Dendritic cell treated with granulocyte-macrophage colony-stimulating factor and Interleukin-4, amounts not matched to agents 40 ng/mL and 50 ng/mL, for 4 days (primary cell): ENCODE measurements at regions not wholly inside any gene's neighbourhood (a gene's known extent, or its start where the extent isn't known, plus 50 kb on each side); places are given as distances from the start of the nearest gene placed in this dataset.
"Not testable (repeated sequence)": the region's sequence is repeated elsewhere in the genome, so short reads cannot be mapped to it uniquely, and the experiment has no call there.

Source experiments
- H3K27ac Mint-ChIP-seq: one replicate; pipeline ENCODE4 v1.8.0; 2022; ENCODE audit warnings: mild to moderate bottlenecking, mixed read lengths
- H3K27me3 Mint-ChIP-seq: one replicate; pipeline ENCODE4 v1.8.0; 2022; ENCODE audit warnings: mild to moderate bottlenecking, mixed read lengths
- H3K36me3 Mint-ChIP-seq: one replicate; pipeline ENCODE4 v1.8.0; 2022; ENCODE audit warnings: low read depth, mixed read lengths
- H3K4me1 Mint-ChIP-seq: one replicate; pipeline ENCODE4 v1.8.0; 2022; ENCODE audit warnings: low read depth, mixed read lengths
- H3K4me3 Mint-ChIP-seq: one replicate; pipeline ENCODE4 v1.8.0; 2022; ENCODE audit warnings: mild to moderate bottlenecking, moderate library complexity, mixed read lengths
- H3K9me3 Mint-ChIP-seq: one replicate; pipeline ENCODE4 v1.8.0; 2022; ENCODE audit warnings: mixed read lengths
- intact Hi-C: fragments of 100-400 bp; cut with micrococcal nuclease; formaldehyde crosslinking; loops from one replicate; pipeline ENCODE4 v1.15.0; 2022

GRCh38 chr12:89208661-89209096 lies 143.6 kb downstream of the DUSP6 start:
- H3K9me3 Mint-ChIP-seq: no peaks in the 10 kb centered on the region
- H3K27me3 Mint-ChIP-seq: no peaks in the 10 kb centered on the region
- H3K36me3 Mint-ChIP-seq: no peaks in the 10 kb centered on the region
- intact Hi-C loops: no loop called here
- H3K4me1 Mint-ChIP-seq: peaks cover 22% of the 10 kb centered on the region
- no peak overlapping the region for H3K27ac Mint-ChIP-seq
- no peak overlapping the region for H3K4me3 Mint-ChIP-seq

- Mint-ChIP-seq H3K27ac (peak overlapping the region; percentile 71), H3K36me3 (no peaks in the 10 kb centered on the region), H3K4me1 (peaks cover 22% of the 10 kb centered on the region), H3K4me3 (no peak overlapping the region), H3K9me3 (no peaks in the 10 kb centered on the region), H3K27me3 (no peaks in the 10 kb centered on the region)
- intact Hi-C loops: no loop called here
Measured at GRCh38 chr12:89206390-89206789, 145.9 kb downstream of the DUSP6 start.

GRCh38 chr12:89205517-89205916 lies 146.8 kb downstream of the DUSP6 start:
- Mint-ChIP-seq H3K27me3 (no peaks in the 10 kb centered on the region), H3K4me1 (peaks cover 22% of the 10 kb centered on the region), H3K36me3 (no peaks in the 10 kb centered on the region), H3K9me3 (no peaks in the 10 kb centered on the region), H3K27ac (no peak overlapping the region), H3K4me3 (no peak overlapping the region)
- intact Hi-C loops: no loop called here

- Mint-ChIP-seq H3K27me3 (no peaks in the 10 kb centered on the region), H3K4me1 (peaks cover 25% of the 10 kb centered on the region), H3K9me3 (no peaks in the 10 kb centered on the region), H3K4me3 (no peak overlapping the region), H3K36me3 (no peaks in the 10 kb centered on the region), H3K27ac (no peak overlapping the region)
- intact Hi-C loops: no loop called here
Measured at GRCh38 chr12:89203144-89203543, 149.2 kb downstream of the DUSP6 start.

- Mint-ChIP-seq H3K27me3 (no peaks in the 10 kb centered on the region), H3K9me3 (no peaks in the 10 kb centered on the region), H3K4me3 (no peak overlapping the region), H3K27ac (no peak overlapping the region), H3K36me3 (no peaks in the 10 kb centered on the region), H3K4me1 (peaks cover 9% of the 10 kb centered on the region)
- intact Hi-C loops: no loop called here
Measured at GRCh38 chr12:89200217-89200616, 152.1 kb downstream of the DUSP6 start.

GRCh38 chr12:89195470-89195869 lies 156.8 kb downstream of the DUSP6 start:
- Mint-ChIP-seq H3K9me3 (no peaks in the 10 kb centered on the region), H3K4me3 (no peak overlapping the region)

GRCh38 chr12:89194683-89195082 lies 157.6 kb downstream of the DUSP6 start:
- no peaks in the 10 kb centered on the region for H3K27me3 Mint-ChIP-seq
- H3K9me3 Mint-ChIP-seq: peaks cover under 1% of the 10 kb centered on the region
- no peak overlapping the region for H3K4me3 Mint-ChIP-seq
- intact Hi-C loops: no loop called here
- H3K4me1 Mint-ChIP-seq: peaks cover under 1% of the 10 kb centered on the region
- no peaks in the 10 kb centered on the region for H3K36me3 Mint-ChIP-seq
- H3K27ac Mint-ChIP-seq: no peak overlapping the region

More at GRCh38 chr12:89195470-89195869, 156.8 kb downstream of the DUSP6 start:
- Mint-ChIP-seq H3K36me3 (no peaks in the 10 kb centered on the region), H3K27me3 (no peaks in the 10 kb centered on the region), H3K4me1 (peaks cover 8% of the 10 kb centered on the region), H3K27ac (no peak overlapping the region)
- intact Hi-C loops: no loop called here

GRCh38 chr12:89192429-89192828 lies 159.9 kb downstream of the DUSP6 start:
- Mint-ChIP-seq H3K4me3 (no peak overlapping the region), H3K4me1 (no peaks in the 10 kb centered on the region), H3K27ac (no peak overlapping the region), H3K27me3 (no peaks in the 10 kb centered on the region), H3K36me3 (peaks cover 12% of the 10 kb centered on the region), H3K9me3 (peaks cover 15% of the 10 kb centered on the region)
- intact Hi-C loops: no loop called here

- H3K4me1 Mint-ChIP-seq, H3K27me3 Mint-ChIP-seq, H3K27ac Mint-ChIP-seq, H3K4me3 Mint-ChIP-seq, intact Hi-C loops: not testable (repeated sequence)
- Mint-ChIP-seq H3K36me3 (peaks cover 12% of the 10 kb centered on the region), H3K9me3 (peaks cover 15% of the 10 kb centered on the region)
Measured at GRCh38 chr12:89191597-89191996, 160.7 kb downstream of the DUSP6 start.

- peaks cover 15% of the 10 kb centered on the region for H3K9me3 Mint-ChIP-seq
- H3K27me3 Mint-ChIP-seq: no peaks in the 10 kb centered on the region
- peaks cover 5% of the 10 kb centered on the region for H3K4me1 Mint-ChIP-seq
- intact Hi-C loops: no loop called here
- H3K36me3 Mint-ChIP-seq: peaks cover 12% of the 10 kb centered on the region
- no peak overlapping the region for H3K4me3 Mint-ChIP-seq
- H3K27ac Mint-ChIP-seq: no peak overlapping the region
Measured at GRCh38 chr12:89189448-89189847, 162.9 kb downstream of the DUSP6 start.

GRCh38 chr12:89187507-89187906 lies 164.8 kb downstream of the DUSP6 start:
- H3K27me3 Mint-ChIP-seq: no peaks in the 10 kb centered on the region
- H3K4me3 Mint-ChIP-seq: no peak overlapping the region
- intact Hi-C loops: no loop called here
- H3K4me1 Mint-ChIP-seq: peaks cover 17% of the 10 kb centered on the region
- H3K27ac Mint-ChIP-seq: no peak overlapping the region
- H3K36me3 Mint-ChIP-seq: peaks cover 12% of the 10 kb centered on the region
- peaks cover 15% of the 10 kb centered on the region for H3K9me3 Mint-ChIP-seq

- Mint-ChIP-seq H3K27ac (no peak overlapping the region), H3K36me3 (peaks cover 12% of the 10 kb centered on the region), H3K4me1 (peaks cover 27% of the 10 kb centered on the region), H3K4me3 (no peak overlapping the region), H3K9me3 (peaks cover 15% of the 10 kb centered on the region), H3K27me3 (no peaks in the 10 kb centered on the region)
- intact Hi-C loops: no loop called here
Measured at GRCh38 chr12:89185889-89186288, 166.4 kb downstream of the DUSP6 start.

GRCh38 chr12:89185181-89185580 lies 167.1 kb downstream of the DUSP6 start:
- Mint-ChIP-seq H3K4me3 (no peak overlapping the region), H3K4me1 (peaks cover 33% of the 10 kb centered on the region), H3K9me3 (peaks cover 15% of the 10 kb centered on the region), H3K27ac (no peak overlapping the region), H3K36me3 (peaks cover 12% of the 10 kb centered on the region), H3K27me3 (no peaks in the 10 kb centered on the region)
- intact Hi-C loops: no loop called here

- peaks cover 38% of the 10 kb centered on the region for H3K4me1 Mint-ChIP-seq
- H3K27ac Mint-ChIP-seq: no peak overlapping the region
- H3K36me3 Mint-ChIP-seq: peaks cover 6% of the 10 kb centered on the region
- H3K4me3 Mint-ChIP-seq: no peak overlapping the region
- intact Hi-C loops: no loop called here
- peaks cover 7% of the 10 kb centered on the region for H3K9me3 Mint-ChIP-seq
- no peaks in the 10 kb centered on the region for H3K27me3 Mint-ChIP-seq
Measured at GRCh38 chr12:89183985-89184435, 168.3 kb downstream of the DUSP6 start.

- H3K9me3 Mint-ChIP-seq: no peaks in the 10 kb centered on the region
- H3K4me1 Mint-ChIP-seq: peaks cover 38% of the 10 kb centered on the region
- intact Hi-C loops: no loop called here
- H3K4me3 Mint-ChIP-seq: no peak overlapping the region
- no peaks in the 10 kb centered on the region for H3K27me3 Mint-ChIP-seq
- H3K27ac Mint-ChIP-seq: no peak overlapping the region
- no peaks in the 10 kb centered on the region for H3K36me3 Mint-ChIP-seq
Measured at GRCh38 chr12:89181271-89181920, 170.9 kb downstream of the DUSP6 start.
